HK-2 (cell line): ENCODE measurements at regions not wholly inside any gene's neighbourhood (a gene's known extent, or its start where the extent isn't known, plus 50 kb on each side); places are given as distances from the start of the nearest gene placed in this dataset.
"Not testable (repeated sequence)": the region's sequence is repeated elsewhere in the genome, so short reads cannot be mapped to it uniquely, and the experiment has no call there.

ENCODE experiments used
- DNase-seq: peaks from one replicate; pipeline ENCODE4 v3.0.0-alpha.2; 2018; ENCODE audit not compliant: unreplicated experiment

DNA sequence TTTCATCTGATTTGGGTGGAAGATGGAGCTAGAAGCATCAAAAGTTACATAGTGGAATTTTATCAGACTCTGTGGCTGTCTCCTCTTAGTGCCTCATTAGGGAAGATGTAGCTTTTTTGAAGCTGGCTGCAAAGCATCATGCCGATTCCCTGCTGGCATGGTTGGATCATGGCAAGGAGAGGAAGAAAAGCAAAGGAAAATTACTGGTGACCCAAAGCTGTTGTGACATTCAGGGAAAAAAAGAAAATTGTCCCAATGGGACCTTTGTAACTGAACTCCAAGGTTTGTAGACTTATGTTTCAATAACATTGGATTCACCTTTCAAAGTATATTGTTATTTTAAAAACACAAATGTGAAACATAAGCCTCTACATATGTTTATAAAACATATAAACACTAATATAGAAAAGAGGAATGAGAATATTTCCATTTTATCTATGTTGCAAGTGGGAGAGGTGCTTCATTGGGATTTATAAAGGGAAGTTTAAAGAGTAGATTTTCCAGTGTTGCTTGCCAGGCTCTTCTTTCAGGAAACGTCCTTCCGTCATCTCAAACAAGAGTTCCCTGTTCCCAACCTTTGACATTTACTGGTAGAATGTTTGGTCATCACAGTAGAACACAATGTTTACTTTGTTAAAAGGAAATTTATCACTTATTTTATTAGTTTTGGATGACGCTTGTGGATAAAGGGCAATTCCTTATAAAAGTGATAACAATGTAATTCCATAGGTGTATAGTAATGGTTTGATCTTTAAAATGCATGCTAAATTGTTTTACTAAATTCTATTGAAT lies 190.1 kb upstream of the GPRIN3 start:
- DNase-seq = no peak

DNA sequence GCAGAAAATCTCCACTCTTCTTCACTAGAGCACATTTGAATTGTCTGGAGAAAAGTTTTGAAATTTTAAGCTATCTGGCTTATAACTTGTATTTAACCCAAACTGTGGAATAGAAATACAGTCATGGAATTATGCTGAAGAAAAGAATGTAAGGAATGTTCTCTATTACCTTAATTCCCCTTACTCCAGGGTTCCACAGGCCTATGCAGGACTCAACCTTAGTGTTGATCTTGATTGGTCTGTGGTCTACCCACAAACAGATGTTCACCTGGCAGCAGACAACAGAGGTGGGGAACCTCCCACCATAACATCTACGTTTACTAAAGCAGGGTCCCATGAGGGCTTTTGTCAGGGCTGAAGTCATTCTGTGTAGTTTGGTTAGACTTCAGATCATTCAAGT lies 189.3 kb upstream of the GPRIN3 start:
- no peak for DNase-seq

DNA sequence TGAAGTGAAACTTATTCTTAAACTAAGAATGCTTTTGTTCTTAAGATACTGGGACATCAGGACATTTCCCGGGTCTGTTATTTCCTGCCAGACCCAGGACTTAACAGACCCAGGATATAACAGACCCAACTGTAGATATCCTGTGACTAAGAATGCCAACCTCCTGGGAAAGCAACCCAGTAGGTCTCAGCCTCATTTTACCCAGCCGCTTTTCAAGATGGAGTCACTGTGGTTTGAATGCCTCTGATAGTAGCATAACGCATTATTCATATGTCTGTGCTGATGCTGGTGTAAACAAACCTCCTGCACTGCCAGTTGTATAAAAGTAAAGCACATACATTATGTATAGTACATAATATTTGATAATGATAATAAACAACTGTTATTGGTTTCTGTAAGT lies 185.8 kb upstream of the GPRIN3 start:
- DNase-seq = no peak

DNA sequence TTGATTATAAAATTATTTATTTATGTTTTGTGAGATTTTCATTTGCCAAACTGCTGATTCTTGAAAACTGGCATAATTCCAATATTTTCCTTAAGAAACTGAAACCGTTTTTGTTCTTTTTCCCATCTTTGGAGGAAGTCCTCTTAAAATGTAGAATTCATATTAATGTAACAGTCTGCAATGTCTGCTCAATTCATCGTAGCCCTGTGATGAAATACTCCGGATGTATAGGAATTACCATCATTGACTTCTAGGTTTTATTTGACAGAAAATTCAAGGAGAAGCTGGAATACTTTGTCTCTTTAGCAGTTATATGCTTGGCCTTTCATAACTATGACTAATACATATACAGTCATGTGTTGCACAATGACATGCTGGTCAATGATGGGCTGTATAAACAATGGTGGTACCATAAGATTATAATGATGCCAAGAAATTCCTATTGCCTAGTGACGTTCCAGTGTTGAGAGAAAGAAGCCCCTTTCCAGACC lies 185.0 kb upstream of the GPRIN3 start:
- no peak for DNase-seq

DNA sequence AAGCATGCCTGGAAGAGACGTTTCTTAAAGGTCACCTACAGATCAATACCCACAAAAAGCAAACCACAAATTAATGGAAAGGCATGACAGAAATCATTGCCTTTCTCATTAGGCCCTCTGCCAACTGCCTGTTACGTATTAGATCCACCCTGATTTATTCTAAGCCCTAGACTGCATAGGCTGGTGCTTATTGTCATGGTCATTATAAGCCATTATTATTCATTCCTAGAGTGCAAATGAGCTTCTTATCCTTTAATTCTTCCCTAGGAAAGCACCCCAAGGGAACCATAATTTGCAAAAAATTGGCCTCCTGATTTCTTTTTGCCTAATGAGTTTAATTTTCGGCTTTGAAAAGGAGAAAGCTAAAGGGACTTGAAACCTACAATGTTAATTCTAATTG lies 184.2 kb upstream of the GPRIN3 start:
- DNase-seq = no peak

DNA sequence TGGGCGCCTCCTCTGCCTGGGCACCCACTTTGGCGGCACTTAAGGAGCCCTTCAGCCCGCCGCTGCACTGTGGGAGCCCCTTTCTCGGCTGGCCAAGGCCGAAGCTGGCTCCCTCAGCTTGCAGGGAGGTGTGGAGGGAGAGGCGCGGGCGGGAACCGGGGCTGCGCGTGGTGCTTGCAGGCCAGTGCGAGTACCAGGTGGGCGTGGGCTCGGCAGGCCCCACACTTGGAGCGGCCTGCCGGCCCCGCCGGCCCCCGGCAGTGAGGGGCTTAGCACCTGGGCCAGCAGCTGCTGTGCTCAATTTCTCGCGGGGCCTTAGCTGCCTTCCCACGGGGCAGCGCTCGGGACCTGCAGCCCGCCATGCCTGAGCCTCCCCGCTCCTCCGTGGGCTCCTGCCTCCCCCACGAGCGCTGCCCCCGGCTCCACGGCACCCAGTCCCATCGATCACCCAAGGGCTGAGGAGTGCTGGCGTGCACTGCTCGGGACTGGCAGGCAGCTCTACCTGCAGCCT lies 182.4 kb upstream of the GPRIN3 start:
- not testable (repeated sequence) for DNase-seq

- no peak for DNase-seq
These were observed 181.8 kb upstream of the GPRIN3 start for GRCh38 chr4:89489338-89489771.

GRCh38 chr4:89488736-89489135 lies 181.1 kb upstream of the GPRIN3 start:
- no peak for DNase-seq

- no peak for DNase-seq
These were observed 179.1 kb upstream of the GPRIN3 start for GRCh38 chr4:89486673-89487072.

DNA sequence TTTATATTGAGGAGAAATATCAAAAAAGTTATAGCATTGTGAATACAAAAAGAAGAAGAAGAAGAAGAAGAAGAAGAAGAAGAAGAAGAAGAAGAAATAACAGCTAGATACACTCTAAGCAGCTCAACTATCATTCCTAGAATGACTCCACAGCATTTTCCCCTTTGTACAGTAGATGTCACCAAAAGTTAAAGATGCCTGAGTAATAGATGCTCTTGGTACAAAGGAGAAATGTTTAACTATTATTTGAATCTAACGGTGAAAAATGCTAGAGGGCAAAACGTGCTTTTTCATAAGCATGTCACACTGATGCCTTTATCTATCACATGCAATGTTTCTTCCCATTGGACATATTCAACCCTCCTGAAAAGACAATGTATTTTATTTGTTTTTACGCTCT lies 178.4 kb upstream of the GPRIN3 start:
- DNase-seq = no peak

GRCh38 chr4:89483833-89484232 lies 176.2 kb upstream of the GPRIN3 start:
- no peak for DNase-seq

- no peak for DNase-seq
These were observed 175.5 kb upstream of the GPRIN3 start for GRCh38 chr4:89482926-89483595.

DNA sequence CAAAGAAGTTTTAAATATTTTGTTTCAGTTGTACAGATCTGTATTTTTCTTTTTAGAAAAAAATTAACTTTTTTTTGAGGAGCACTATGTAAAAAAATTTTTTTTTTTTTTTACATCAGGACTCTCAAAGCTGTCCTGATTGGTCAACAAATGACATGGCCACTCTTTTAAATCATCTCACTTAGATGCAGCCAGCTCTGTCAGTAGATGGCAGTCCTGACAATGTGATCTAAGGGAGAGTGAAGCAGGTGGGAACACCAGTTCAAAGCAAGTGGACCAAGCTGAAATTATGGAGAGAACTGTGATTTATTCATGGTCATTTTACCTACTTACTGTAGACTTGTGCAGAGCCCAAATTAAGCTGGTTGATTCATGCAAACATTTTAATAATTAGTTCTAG lies 174.7 kb upstream of the GPRIN3 start:
- DNase-seq = no peak

GRCh38 chr4:89469930-89470375 lies 162.4 kb upstream of the GPRIN3 start:
- DNase-seq = no peak

DNA sequence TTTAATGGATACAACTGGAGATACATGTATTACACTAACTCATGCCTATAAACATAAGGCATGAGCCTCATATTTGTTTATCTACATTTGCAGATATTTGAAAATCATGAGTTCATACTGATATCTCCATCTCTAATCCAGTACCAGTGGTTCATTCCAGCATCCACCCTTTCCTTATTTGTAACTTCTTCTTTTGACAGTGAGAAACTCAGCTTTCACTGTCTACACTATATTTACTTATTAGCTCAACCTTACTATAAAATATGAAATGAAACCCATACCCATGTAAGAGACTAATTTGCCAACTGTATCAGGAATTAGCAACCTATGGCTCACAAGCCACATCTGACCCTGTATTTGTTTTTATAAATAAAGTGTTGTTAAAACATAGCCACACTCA lies 161.9 kb upstream of the GPRIN3 start:
- no peak for DNase-seq

DNA sequence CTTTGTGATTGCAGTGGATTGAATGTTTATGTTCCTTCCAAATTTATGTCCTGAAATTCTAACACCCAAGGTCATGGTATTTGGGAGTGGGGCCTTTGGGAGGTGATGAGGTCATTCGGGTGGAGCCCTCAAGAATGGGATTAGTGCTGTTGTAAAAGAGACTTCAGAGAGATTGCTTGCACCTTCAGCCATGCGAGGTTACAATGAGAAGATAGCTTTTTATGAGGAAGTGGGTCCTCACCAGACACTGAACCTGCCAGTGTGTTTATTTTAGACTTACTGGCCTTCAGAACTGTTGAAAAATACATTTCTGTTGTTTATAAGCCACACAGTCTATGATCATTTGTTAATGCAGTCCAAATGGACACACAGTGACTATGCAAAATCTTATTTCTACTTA lies 161.0 kb upstream of the GPRIN3 start:
- DNase-seq = no peak

- no peak for DNase-seq
These were observed 155.7 kb upstream of the GPRIN3 start for GRCh38 chr4:89463341-89463740.

GRCh38 chr4:89447543-89447942 lies 139.9 kb upstream of the GPRIN3 start:
- no peak for DNase-seq

DNA sequence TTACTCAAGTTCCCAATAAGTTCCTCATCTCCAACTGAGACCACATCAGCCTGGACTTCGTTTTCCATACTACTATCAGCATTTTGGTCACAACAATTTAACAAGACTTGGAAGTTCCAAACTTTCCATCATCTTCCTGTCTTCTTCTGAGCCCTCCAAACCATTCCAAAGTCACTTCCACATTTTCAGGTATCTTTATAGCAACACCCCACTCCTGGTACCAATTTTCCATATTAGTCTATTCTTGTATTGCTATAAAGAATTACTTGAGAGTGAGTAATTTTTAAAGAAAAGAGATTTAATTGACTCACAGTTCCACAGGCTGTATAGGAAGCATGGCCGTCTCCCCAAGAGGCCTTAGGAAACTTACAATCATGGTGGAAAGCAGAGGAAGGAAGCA lies 138.6 kb upstream of the GPRIN3 start:
- DNase-seq = no peak

DNA sequence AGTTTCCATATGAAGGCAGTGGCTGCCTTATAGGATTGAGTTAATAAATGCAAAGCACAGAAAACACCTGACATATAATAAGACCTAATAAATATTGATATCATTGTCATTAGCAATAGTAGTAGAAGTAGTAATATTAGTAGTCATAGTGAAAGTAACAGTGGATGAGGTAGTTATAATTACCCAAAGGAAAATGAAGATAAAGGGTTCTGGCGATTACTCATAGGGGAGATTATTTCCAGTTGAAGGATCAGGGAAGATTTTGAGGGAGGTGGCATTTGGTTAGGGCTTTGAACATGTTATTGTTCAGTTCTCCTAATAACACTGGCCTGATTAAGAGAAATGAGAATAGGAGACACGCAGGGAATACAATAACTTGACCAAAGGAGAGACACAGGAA lies 131.9 kb upstream of the GPRIN3 start:
- DNase-seq = no peak

DNA sequence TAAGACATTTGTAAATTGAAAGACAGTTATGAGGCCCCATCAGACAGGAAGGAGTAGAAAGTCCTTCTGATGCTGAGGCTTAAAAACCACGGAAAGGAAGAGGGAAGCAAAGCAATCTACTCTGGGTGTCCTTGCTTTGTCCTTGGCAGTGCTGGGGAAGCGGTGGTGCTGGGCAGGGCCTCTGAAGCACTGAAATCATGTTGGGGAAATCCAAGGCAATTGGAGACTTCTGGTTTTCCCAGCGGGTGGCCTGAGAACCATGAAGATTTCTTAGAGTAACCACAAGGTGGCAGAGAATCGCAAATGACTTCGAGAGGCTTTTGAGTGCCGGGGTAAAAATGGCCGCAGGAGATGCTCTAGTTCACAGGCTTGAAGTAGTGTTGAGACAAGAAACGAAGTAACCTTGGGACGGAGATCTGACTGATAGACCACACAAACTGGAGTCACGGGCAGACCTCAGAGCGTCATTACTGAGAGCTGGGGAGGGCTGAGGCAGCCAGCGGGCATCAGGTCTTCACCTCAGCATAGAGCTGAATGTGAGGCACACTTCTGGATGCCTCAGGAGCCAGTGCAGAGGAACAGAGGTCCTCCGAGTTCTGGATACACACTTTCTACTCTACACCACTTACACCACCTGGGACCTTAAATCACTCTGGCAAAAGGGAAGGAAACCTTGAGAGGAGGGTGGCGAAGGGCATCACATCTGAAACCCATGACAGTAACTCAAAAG lies 130.7 kb upstream of the GPRIN3 start:
- DNase-seq = peak; percentile 10

GRCh38 chr4:89434364-89434988 lies 126.9 kb upstream of the GPRIN3 start:
- DNase-seq = no peak
